ENCODE measurements at regions not wholly inside any gene's neighbourhood (a gene's known extent, or its start where the extent isn't known, plus 50 kb on each side); places are given as distances from the start of the nearest gene placed in this dataset.
A peak's percentile ranks its signal among the peaks of the same experiment; 100 is the strongest.

DNA sequence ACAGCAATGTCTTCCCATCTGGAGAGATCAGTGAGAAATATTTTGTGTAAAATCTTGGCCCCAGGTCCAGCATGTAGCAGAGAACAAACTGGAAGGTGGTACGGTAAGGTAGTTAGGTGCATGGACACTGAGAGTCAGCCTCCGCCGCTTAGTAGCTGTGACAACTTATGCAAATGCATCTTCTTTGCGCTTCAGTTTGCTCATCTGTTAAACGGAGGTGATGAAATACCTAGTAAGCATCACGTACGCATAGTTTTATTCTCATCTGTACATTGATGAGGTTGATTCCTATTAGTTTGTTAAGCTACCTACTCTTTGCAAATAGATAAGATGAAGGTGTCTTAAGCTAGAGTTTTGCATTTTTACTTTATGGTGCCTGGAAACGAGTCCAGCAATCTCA, 80.0 kb upstream of the MSX1 start (continued):
- TF ChIP-seq, protein P1, sequence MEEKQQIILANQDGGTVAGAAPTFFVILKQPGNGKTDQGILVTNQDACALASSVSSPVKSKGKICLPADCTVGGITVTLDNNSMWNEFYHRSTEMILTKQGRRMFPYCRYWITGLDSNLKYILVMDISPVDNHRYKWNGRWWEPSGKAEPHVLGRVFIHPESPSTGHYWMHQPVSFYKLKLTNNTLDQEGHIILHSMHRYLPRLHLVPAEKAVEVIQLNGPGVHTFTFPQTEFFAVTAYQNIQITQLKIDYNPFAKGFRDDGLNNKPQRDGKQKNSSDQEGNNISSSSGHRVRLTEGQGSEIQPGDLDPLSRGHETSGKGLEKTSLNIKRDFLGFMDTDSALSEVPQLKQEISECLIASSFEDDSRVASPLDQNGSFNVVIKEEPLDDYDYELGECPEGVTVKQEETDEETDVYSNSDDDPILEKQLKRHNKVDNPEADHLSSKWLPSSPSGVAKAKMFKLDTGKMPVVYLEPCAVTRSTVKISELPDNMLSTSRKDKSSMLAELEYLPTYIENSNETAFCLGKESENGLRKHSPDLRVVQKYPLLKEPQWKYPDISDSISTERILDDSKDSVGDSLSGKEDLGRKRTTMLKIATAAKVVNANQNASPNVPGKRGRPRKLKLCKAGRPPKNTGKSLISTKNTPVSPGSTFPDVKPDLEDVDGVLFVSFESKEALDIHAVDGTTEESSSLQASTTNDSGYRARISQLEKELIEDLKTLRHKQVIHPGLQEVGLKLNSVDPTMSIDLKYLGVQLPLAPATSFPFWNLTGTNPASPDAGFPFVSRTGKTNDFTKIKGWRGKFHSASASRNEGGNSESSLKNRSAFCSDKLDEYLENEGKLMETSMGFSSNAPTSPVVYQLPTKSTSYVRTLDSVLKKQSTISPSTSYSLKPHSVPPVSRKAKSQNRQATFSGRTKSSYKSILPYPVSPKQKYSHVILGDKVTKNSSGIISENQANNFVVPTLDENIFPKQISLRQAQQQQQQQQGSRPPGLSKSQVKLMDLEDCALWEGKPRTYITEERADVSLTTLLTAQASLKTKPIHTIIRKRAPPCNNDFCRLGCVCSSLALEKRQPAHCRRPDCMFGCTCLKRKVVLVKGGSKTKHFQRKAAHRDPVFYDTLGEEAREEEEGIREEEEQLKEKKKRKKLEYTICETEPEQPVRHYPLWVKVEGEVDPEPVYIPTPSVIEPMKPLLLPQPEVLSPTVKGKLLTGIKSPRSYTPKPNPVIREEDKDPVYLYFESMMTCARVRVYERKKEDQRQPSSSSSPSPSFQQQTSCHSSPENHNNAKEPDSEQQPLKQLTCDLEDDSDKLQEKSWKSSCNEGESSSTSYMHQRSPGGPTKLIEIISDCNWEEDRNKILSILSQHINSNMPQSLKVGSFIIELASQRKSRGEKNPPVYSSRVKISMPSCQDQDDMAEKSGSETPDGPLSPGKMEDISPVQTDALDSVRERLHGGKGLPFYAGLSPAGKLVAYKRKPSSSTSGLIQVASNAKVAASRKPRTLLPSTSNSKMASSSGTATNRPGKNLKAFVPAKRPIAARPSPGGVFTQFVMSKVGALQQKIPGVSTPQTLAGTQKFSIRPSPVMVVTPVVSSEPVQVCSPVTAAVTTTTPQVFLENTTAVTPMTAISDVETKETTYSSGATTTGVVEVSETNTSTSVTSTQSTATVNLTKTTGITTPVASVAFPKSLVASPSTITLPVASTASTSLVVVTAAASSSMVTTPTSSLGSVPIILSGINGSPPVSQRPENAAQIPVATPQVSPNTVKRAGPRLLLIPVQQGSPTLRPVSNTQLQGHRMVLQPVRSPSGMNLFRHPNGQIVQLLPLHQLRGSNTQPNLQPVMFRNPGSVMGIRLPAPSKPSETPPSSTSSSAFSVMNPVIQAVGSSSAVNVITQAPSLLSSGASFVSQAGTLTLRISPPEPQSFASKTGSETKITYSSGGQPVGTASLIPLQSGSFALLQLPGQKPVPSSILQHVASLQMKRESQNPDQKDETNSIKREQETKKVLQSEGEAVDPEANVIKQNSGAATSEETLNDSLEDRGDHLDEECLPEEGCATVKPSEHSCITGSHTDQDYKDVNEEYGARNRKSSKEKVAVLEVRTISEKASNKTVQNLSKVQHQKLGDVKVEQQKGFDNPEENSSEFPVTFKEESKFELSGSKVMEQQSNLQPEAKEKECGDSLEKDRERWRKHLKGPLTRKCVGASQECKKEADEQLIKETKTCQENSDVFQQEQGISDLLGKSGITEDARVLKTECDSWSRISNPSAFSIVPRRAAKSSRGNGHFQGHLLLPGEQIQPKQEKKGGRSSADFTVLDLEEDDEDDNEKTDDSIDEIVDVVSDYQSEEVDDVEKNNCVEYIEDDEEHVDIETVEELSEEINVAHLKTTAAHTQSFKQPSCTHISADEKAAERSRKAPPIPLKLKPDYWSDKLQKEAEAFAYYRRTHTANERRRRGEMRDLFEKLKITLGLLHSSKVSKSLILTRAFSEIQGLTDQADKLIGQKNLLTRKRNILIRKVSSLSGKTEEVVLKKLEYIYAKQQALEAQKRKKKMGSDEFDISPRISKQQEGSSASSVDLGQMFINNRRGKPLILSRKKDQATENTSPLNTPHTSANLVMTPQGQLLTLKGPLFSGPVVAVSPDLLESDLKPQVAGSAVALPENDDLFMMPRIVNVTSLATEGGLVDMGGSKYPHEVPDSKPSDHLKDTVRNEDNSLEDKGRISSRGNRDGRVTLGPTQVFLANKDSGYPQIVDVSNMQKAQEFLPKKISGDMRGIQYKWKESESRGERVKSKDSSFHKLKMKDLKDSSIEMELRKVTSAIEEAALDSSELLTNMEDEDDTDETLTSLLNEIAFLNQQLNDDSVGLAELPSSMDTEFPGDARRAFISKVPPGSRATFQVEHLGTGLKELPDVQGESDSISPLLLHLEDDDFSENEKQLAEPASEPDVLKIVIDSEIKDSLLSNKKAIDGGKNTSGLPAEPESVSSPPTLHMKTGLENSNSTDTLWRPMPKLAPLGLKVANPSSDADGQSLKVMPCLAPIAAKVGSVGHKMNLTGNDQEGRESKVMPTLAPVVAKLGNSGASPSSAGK (IDR thresholded peaks at IDR 0.05) = no peak
- TF ChIP-seq, protein P2, sequence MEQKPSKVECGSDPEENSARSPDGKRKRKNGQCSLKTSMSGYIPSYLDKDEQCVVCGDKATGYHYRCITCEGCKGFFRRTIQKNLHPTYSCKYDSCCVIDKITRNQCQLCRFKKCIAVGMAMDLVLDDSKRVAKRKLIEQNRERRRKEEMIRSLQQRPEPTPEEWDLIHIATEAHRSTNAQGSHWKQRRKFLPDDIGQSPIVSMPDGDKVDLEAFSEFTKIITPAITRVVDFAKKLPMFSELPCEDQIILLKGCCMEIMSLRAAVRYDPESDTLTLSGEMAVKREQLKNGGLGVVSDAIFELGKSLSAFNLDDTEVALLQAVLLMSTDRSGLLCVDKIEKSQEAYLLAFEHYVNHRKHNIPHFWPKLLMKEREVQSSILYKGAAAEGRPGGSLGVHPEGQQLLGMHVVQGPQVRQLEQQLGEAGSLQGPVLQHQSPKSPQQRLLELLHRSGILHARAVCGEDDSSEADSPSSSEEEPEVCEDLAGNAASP (IDR thresholded peaks at IDR 0.05) = no peak
- no peak for TF ChIP-seq RUNX1 (IDR thresholded peaks at IDR 0.05; ENCODE audit: low read depth)
- TF ChIP-seq NFATC3 (IDR thresholded peaks at IDR 0.05) = no peak
- TF ChIP-seq ZNF354B (CRISPR knock-in tag; IDR thresholded peaks at IDR 0.05) = no peak
- TF ChIP-seq ZNF518B (CRISPR knock-in tag; IDR thresholded peaks at IDR 0.05) = no peak
- no peak for TF ChIP-seq SAFB (IDR thresholded peaks at IDR 0.05; ENCODE audit: borderline replicate concordance, low read depth, low read length)
- 0 out of 2 replicates have a peak, but pooled peaks have one; percentile 25 for TF ChIP-seq CXXC5 (CRISPR knock-in tag; IDR thresholded peaks at IDR 0.05)
- no peak for TF ChIP-seq KDM1A (IDR thresholded peaks at IDR 0.05)
- no peak for TF ChIP-seq CBX1 (IDR thresholded peaks at IDR 0.05; ENCODE audit: low read depth)

All from K562 (cell line).